22Rv1 (cell line): ENCODE measurements at regions not wholly inside any gene's neighbourhood (a gene's known extent, or its start where the extent isn't known, plus 50 kb on each side); places are given as distances from the start of the nearest gene placed in this dataset.

Experiments
- H3K27ac ChIP-seq: fragments of 450-650 bp; 2 replicates; pipeline ENCODE4 v1.5.1; 2017
- CTCF ChIP-seq: fragments of 450-650 bp; IDR thresholded peaks from 2 replicates; pipeline ENCODE4 v1.5.1; 2017; ENCODE audit warnings: mild to moderate bottlenecking
- ZFX ChIP-seq: fragments of 450-650 bp; IDR thresholded peaks from 2 replicates; pipeline ENCODE4 v1.6.1; 2017; ENCODE audit warnings: antibody characterized with exemption, borderline replicate concordance

DNA sequence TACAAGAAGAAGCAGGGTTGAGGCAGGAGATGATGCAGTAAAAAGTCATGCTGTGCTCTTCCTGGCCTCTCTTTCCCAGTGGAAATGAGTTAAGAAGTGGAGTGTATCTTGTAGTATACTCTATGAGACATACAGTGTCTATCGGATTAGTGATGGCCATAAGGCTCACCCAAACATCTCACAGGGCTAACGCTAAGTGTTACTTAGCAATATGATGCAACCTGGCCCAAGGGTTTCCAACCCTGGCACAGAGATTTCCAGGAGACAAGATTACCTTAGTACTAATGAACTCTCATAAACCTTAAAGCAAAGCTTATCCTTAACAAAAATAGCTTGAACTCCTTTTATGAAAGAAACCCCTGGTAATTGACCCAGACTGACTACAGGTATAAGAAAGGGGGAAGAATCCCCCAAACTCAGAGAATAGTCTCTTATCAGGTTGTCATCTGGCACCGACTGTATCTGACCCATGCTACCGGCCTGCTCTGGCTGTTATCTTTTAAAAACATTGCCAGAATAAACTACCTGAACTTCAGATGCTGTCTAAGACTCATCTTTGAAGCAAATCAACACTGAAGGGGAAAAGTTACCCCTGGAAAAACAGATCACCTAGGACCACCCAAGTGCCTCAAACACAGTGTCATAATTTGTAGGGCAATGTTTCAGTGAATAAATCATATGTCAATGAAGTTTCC lies 1002.0 kb downstream of the REEP3 start:
- H3K27ac ChIP-seq = no peak overlapping the region
- TF ChIP-seq ZFX (no peak), CTCF (no peak)

GRCh38 chr10:64528294-64529002 lies 1007.2 kb downstream of the REEP3 start:
- TF ChIP-seq ZFX (no peak), CTCF (no peak)
- H3K27ac ChIP-seq = no peak overlapping the region

DNA sequence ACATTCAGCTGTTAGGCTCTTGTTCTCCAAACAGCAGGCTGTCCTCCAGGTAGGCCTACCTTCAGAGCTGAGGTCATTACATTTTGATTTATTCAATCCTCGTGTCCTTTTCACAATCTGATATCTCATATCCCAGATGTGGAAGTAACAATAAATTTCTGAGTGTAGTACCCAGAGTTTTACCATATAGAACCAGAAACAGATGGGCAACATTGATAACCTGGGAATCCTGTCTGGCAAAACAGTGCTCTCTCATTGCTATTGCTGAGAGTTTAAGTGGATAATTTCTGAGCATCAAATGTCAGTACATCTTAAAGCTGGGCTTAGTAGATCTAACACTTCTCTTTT lies 1007.8 kb downstream of the REEP3 start:
- TF ChIP-seq ZFX = no peak
- no peak for TF ChIP-seq CTCF
- no peak overlapping the region for H3K27ac ChIP-seq

GRCh38 chr10:64534616-64535015 lies 1013.4 kb downstream of the REEP3 start:
- H3K27ac ChIP-seq = no peak overlapping the region
- TF ChIP-seq CTCF = no peak
- TF ChIP-seq ZFX = no peak

GRCh38 chr10:64535131-64535867 lies 1014.1 kb downstream of the REEP3 start:
- no peak overlapping the region for H3K27ac ChIP-seq
- no peak for TF ChIP-seq CTCF
- TF ChIP-seq ZFX = no peak

DNA sequence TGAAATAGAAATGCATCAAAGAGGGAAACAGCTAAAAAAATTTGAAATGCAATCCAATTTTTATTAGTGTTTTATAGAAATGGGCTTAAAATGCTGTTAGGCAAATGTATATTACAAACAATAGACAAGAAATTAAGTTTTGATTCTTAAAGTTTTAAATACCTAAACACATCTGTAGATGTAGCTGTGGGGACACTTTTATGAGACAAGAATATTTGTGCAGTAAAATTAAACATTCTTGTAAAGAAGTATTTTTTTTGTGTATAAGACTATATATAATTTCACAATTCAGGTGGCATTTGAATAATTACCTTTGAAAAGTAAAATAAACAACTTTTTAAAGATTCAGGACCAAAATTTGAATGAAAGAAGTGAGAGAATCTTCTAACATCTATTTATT lies 1015.9 kb downstream of the REEP3 start:
- no peak overlapping the region for H3K27ac ChIP-seq
- TF ChIP-seq ZFX (no peak), CTCF (no peak)

DNA sequence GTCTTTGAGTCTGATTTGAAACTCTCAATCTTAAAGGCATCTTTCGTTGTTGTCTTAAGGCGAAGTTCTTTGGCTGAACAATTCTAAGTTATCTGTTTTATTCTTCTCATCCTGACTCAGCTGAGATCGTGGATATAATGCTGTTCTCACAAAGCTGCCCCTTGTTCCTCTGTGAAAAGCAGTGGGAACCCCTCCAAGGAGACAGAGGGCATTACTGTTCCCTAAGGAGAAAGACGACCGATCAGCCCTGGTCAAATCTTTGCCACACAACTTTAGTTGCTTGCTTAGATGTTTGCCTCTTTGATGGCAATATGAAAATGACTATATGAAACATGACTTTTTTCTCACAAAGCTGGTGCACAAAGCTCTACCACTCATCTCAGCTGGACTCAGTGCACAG lies 1016.7 kb downstream of the REEP3 start:
- no peak for TF ChIP-seq CTCF
- no peak for TF ChIP-seq ZFX
- H3K27ac ChIP-seq = no peak overlapping the region
